OCI-LY3 (cell line): ENCODE measurements at regions not wholly inside any gene's neighbourhood (a gene's known extent, or its start where the extent isn't known, plus 50 kb on each side); places are given as distances from the start of the nearest gene placed in this dataset.

Experiments used
- H2AFZ ChIP-seq: fragments of 200-600, 300-600 bp; shearing (Covaris generic); 2 replicates; pipeline ENCODE4 v1.6.0; 2014; ENCODE audit warnings: antibody characterized with exemption, low read depth, low read length
- H3K27ac ChIP-seq: fragments of 200-600, 300-600 bp; sonication (generic); 2 replicates; pipeline ENCODE4 v1.5.1; 2014; ENCODE audit warnings: mild to moderate bottlenecking, low read length, moderate library complexity, mixed read lengths
- H3K27me3 ChIP-seq: fragments of 200-600, 300-600 bp; sonication (generic); 2 replicates; pipeline ENCODE4 v1.6.1; 2014; ENCODE audit warnings: low read depth, low read length, mixed read lengths
- H3K36me3 ChIP-seq: fragments of 200-600, 300-600 bp; sonication (generic); replicated peaks from 2 replicates; pipeline ENCODE3; 2014; ENCODE audit warnings: low read depth, low read length, mixed read lengths
- H3K4me1 ChIP-seq: fragments of 300-600, 200-600 bp; sonication (generic); 2 replicates; pipeline ENCODE4 v1.6.1; 2014; ENCODE audit warnings: low read length, mixed read lengths
- H3K4me2 ChIP-seq: fragments of 200-600, 300-600 bp; sonication (generic); 2 replicates; pipeline ENCODE4 v1.6.1; 2014; ENCODE audit warnings: low read length, mixed read lengths
- H3K4me3 ChIP-seq: fragments of 300-600, 200-600 bp; sonication (generic); 2 replicates; pipeline ENCODE4 v1.5.1; 2014; ENCODE audit warnings: antibody characterized with exemption, mild to moderate bottlenecking, low read length, moderate library complexity
- H3K79me2 ChIP-seq: fragments of 300-600, 200-600 bp; shearing (Covaris generic); 2 replicates; pipeline ENCODE4 v1.6.1; 2014; ENCODE audit warnings: mild to moderate bottlenecking, low read length, mixed read lengths
- H3K9ac ChIP-seq: fragments of 300-600, 200-600 bp; shearing (Covaris generic); 2 replicates; pipeline ENCODE4 v1.6.0; 2014; ENCODE audit warnings: mild to moderate bottlenecking, low read length, moderate library complexity
- H3K9me3 ChIP-seq: fragments of 200-600, 300-600 bp; shearing (Covaris generic); 2 replicates; pipeline ENCODE4 v1.6.1; 2014; ENCODE audit warnings: low read length, mixed read lengths; ENCODE audit not compliant: insufficient read depth
- H4K20me1 ChIP-seq: fragments of 200-600, 300-600 bp; sonication (generic); 2 replicates; pipeline ENCODE4 v1.6.1; 2016; ENCODE audit warnings: low read length, mixed read lengths; ENCODE audit not compliant: insufficient read depth
- CTCF ChIP-seq: fragments of 200-600, 300-600 bp; sonication (generic); IDR thresholded peaks from 2 replicates; pipeline ENCODE4 v1.5.1; 2014; ENCODE audit warnings: antibody characterized with exemption, low read length, low read depth
- EZH2phosphoT487 ChIP-seq: fragments of 200-600 bp; shearing (Covaris generic); IDR thresholded peaks from 2 replicates; pipeline ENCODE4 v1.6.1; 2018; ENCODE audit warnings: antibody characterized with exemption, mixed run types, low read depth

- H3K4me2 ChIP-seq: no peak overlapping the region
- H3K9me3 ChIP-seq: no peaks in the 10 kb centered on the region
- no peak overlapping the region for H2AFZ ChIP-seq
- H4K20me1 ChIP-seq: no peaks in the 10 kb centered on the region
- H3K4me1 ChIP-seq: peaks cover 20% of the 10 kb centered on the region
- no peaks in the 10 kb centered on the region for H3K36me3 ChIP-seq
- no peak overlapping the region for H3K4me3 ChIP-seq
- no peaks in the 10 kb centered on the region for H3K79me2 ChIP-seq
- H3K27ac ChIP-seq: no peak overlapping the region
- TF ChIP-seq CTCF (no peak), EZH2phosphoT487 (no peak)
- no peak overlapping the region for H3K9ac ChIP-seq
- H3K27me3 ChIP-seq: no peaks in the 10 kb centered on the region
Measured at GRCh38 chr7:114761973-114762372, 159.9 kb upstream of the MDFIC start.

GRCh38 chr7:114765331-114766040 is 156.4 kb upstream of the MDFIC start:
- no peaks in the 10 kb centered on the region for H3K36me3 ChIP-seq
- TF ChIP-seq CTCF: no peak
- no peak for TF ChIP-seq EZH2phosphoT487

GRCh38 chr7:114766041-114766356 is 155.9 kb upstream of the MDFIC start:
- H3K27me3 ChIP-seq: no peaks in the 10 kb centered on the region
- no peak overlapping the region for H3K4me2 ChIP-seq

More at GRCh38 chr7:114765331-114766040, 156.4 kb upstream of the MDFIC start:
- Histone ChIP-seq H3K79me2 (no peaks in the 10 kb centered on the region), H2AFZ (no peak overlapping the region), H4K20me1 (no peaks in the 10 kb centered on the region), H3K4me3 (no peak overlapping the region), H3K4me2 (no peak overlapping the region), H3K9ac (no peak overlapping the region), H3K27me3 (no peaks in the 10 kb centered on the region), H3K4me1 (no peaks in the 10 kb centered on the region), H3K9me3 (no peaks in the 10 kb centered on the region), H3K27ac (no peak overlapping the region)

GRCh38 chr7:114777288-114777687 is 144.6 kb upstream of the MDFIC start:
- Histone ChIP-seq H3K27me3 (no peaks in the 10 kb centered on the region), H3K36me3 (no peaks in the 10 kb centered on the region), H3K79me2 (no peaks in the 10 kb centered on the region), H3K4me3 (no peak overlapping the region), H2AFZ (peak overlapping the region; percentile 40; the same call in 1 of the 2 replicates), H3K27ac (no peak overlapping the region), H3K9ac (no peak overlapping the region), H3K4me2 (peak overlapping the region; percentile 21; the same call in 1 of the 2 replicates), H3K4me1 (peaks cover 14% of the 10 kb centered on the region), H4K20me1 (no peaks in the 10 kb centered on the region), H3K9me3 (no peaks in the 10 kb centered on the region)
- no peak for TF ChIP-seq CTCF
- TF ChIP-seq EZH2phosphoT487: no peak

More at GRCh38 chr7:114766041-114766356, 155.9 kb upstream of the MDFIC start:
- H4K20me1 ChIP-seq: no peaks in the 10 kb centered on the region
- H3K9me3 ChIP-seq: no peaks in the 10 kb centered on the region
- no peaks in the 10 kb centered on the region for H3K79me2 ChIP-seq
- no peak overlapping the region for H3K9ac ChIP-seq
- H2AFZ ChIP-seq: no peak overlapping the region
- no peak overlapping the region for H3K27ac ChIP-seq
- H3K36me3 ChIP-seq: no peaks in the 10 kb centered on the region
- no peak for TF ChIP-seq CTCF
- TF ChIP-seq EZH2phosphoT487: no peak
- no peak overlapping the region for H3K4me3 ChIP-seq
- no peaks in the 10 kb centered on the region for H3K4me1 ChIP-seq
